ENCODE measurements at regions not wholly inside any gene's neighbourhood (a gene's known extent, or its start where the extent isn't known, plus 50 kb on each side); places are given as distances from the start of the nearest gene placed in this dataset.
"Not testable (repeated sequence)": the region's sequence is repeated elsewhere in the genome, so short reads cannot be mapped to it uniquely, and the experiment has no call there.

GRCh38 chr4:9024866-9025265 is 145.3 kb upstream of the FAM90A26 start:
- not testable (repeated sequence) for H3K4me1 ChIP-seq (ENCODE audit: control insufficient read depth, insufficient read depth, low read length); H3K9me3 ChIP-seq (ENCODE audit: control insufficient read depth, low read depth, low read length); H3K36me3 ChIP-seq (ENCODE audit: control insufficient read depth, insufficient read depth, low read length); H3K4me3 ChIP-seq (ENCODE audit: low read length); H3K27ac ChIP-seq (ENCODE audit: low read length); H3K27me3 ChIP-seq (ENCODE audit: control insufficient read depth, insufficient read depth, low read length); DNase-seq
- 86% methylated on average over 1 of the region's 3 CpGs for WGBS (ENCODE audit: insufficient coverage, low lambda C conversion rate)

DNA sequence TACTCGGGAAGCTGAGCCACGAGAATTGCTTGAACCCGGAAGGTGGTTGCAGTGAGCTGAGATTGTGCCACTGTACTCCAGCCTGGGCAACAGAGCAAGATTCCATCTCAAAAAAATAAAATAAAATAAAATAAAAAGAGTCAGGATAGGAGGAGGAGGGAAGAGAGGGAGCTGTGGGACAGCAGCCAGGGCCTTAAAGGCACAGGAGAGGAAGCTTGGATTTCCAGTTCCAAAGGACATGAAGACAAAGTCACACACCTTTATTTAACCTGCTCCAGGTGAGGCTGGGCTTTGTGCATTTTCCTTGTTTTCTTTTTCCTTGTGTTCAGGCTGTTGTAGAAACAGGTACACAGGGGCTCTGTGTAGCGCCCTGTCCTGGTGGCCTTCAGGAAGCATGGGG is 138.2 kb upstream of the HMX1 start:
- not testable (repeated sequence) for H3K27ac ChIP-seq (ENCODE audit: low read length)

DNA sequence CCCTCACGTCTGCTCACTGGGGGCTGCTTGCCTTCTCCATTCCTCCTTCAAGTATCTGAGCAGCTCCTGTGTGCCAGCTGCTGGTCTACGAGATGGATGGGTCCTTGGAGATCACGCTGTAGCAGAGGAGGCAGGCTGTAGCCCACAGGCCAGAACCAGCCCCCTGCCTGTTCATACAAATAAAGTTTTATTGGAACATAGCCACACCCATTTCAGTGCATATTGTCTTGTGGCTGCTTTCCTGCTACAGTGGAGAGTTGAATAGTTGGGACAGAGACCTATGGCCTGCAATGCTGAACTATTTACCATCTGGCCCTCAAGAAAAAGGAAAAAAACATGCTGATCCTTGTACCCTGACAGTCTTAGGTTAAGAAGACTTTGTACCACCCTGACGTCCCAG is 136.8 kb upstream of the HMX1 start:
- not testable (repeated sequence) for H3K27ac ChIP-seq (ENCODE audit: low read length); H3K36me3 ChIP-seq (ENCODE audit: control insufficient read depth, insufficient read depth, low read length); H3K27me3 ChIP-seq (ENCODE audit: control insufficient read depth, insufficient read depth, low read length); H3K9me3 ChIP-seq (ENCODE audit: control insufficient read depth, low read depth, low read length); H3K4me3 ChIP-seq (ENCODE audit: low read length); H3K4me1 ChIP-seq (ENCODE audit: control insufficient read depth, insufficient read depth, low read length); DNase-seq
- no CpG with 5 or more reads among the region's 4 CpGs for WGBS (ENCODE audit: insufficient coverage, low lambda C conversion rate)

More for the DNA sequence above, 138.2 kb upstream of the HMX1 start:
- H3K9me3 ChIP-seq (ENCODE audit: control insufficient read depth, low read depth, low read length); H3K36me3 ChIP-seq (ENCODE audit: control insufficient read depth, insufficient read depth, low read length); DNase-seq; H3K4me3 ChIP-seq (ENCODE audit: low read length); H3K27me3 ChIP-seq (ENCODE audit: control insufficient read depth, insufficient read depth, low read length); H3K4me1 ChIP-seq (ENCODE audit: control insufficient read depth, insufficient read depth, low read length): not testable (repeated sequence)
- WGBS (ENCODE audit: insufficient coverage, low lambda C conversion rate): 73% methylated on average over 2 of the region's 4 CpGs

GRCh38 chr4:9001153-9001552 is 129.5 kb upstream of the HMX1 start:
- no CpG with 5 or more reads among the region's 28 CpGs for WGBS (ENCODE audit: insufficient coverage, low lambda C conversion rate)
- not testable (repeated sequence) for H3K36me3 ChIP-seq (ENCODE audit: control insufficient read depth, insufficient read depth, low read length); H3K27me3 ChIP-seq (ENCODE audit: control insufficient read depth, insufficient read depth, low read length); H3K9me3 ChIP-seq (ENCODE audit: control insufficient read depth, low read depth, low read length); DNase-seq; H3K4me3 ChIP-seq (ENCODE audit: low read length); H3K4me1 ChIP-seq (ENCODE audit: control insufficient read depth, insufficient read depth, low read length); H3K27ac ChIP-seq (ENCODE audit: low read length)

- peak; percentile 12 to 45 for DNase-seq
- H3K27me3 ChIP-seq (ENCODE audit: control insufficient read depth, insufficient read depth, low read length); H3K36me3 ChIP-seq (ENCODE audit: control insufficient read depth, insufficient read depth, low read length); H3K4me3 ChIP-seq (ENCODE audit: low read length); H3K9me3 ChIP-seq (ENCODE audit: control insufficient read depth, low read depth, low read length); H3K27ac ChIP-seq (ENCODE audit: low read length); H3K4me1 ChIP-seq (ENCODE audit: control insufficient read depth, insufficient read depth, low read length): not testable (repeated sequence)
- WGBS (ENCODE audit: insufficient coverage, low lambda C conversion rate): no CpG with 5 or more reads among the region's 52 CpGs
Observed at GRCh38 chr4:9000505-9001001, 128.9 kb upstream of the HMX1 start.

DNA sequence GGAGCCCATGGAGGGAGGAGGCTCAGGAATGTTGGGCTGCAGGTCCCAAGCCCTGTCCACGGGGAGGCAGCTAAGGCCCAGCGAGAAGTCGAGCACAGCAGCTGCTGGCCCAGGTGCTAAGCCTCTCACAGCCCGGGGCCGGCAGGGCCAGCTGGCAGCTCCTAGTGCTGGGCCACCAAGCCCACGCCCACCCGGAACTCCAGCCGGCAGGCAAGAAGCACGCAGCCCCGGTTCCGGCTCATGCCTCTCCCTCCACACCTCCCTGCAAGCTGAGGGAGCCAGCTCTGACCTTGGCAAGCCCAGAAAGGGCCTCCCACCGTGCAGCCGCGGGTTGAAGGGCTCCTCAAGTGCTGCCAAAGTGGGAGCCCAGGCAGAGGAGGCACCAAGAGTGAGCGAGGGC is 121.3 kb upstream of the HMX1 start:
- not testable (repeated sequence) for DNase-seq; H3K36me3 ChIP-seq (ENCODE audit: control insufficient read depth, insufficient read depth, low read length); H3K27me3 ChIP-seq (ENCODE audit: control insufficient read depth, insufficient read depth, low read length); H3K9me3 ChIP-seq (ENCODE audit: control insufficient read depth, low read depth, low read length); H3K4me1 ChIP-seq (ENCODE audit: control insufficient read depth, insufficient read depth, low read length); H3K4me3 ChIP-seq (ENCODE audit: low read length); H3K27ac ChIP-seq (ENCODE audit: low read length)
- no CpG with 5 or more reads among the region's 15 CpGs for WGBS (ENCODE audit: insufficient coverage, low lambda C conversion rate)

- not testable (repeated sequence) for DNase-seq; H3K4me3 ChIP-seq (ENCODE audit: low read length); H3K4me1 ChIP-seq (ENCODE audit: control insufficient read depth, insufficient read depth, low read length); H3K36me3 ChIP-seq (ENCODE audit: control insufficient read depth, insufficient read depth, low read length); H3K9me3 ChIP-seq (ENCODE audit: control insufficient read depth, low read depth, low read length); H3K27me3 ChIP-seq (ENCODE audit: control insufficient read depth, insufficient read depth, low read length); H3K27ac ChIP-seq (ENCODE audit: low read length)
Observed at GRCh38 chr4:8991449-8991848, 119.8 kb upstream of the HMX1 start.

DNA sequence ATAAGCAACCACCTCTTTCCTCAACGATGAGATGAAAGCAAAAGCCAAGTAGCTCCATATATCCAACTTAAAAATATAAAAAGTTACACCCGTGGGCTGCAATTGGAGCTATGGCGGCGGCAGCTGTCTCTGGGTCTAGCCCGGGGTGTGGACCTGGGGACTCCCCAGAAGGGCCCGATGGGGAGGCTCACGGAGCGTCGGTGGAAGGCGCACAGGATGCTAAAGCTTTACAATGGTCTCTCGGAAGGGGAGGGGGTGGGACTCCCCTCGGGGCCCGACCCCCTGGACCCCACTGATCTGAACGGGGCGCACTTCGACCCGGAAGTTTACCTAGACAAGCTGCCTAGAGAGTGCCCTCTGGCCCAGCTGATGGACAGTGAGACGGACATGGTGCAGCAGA is 118.7 kb upstream of the HMX1 start:
- WGBS (ENCODE audit: insufficient coverage, low lambda C conversion rate): no CpG with 5 or more reads among the region's 18 CpGs
- H3K9me3 ChIP-seq (ENCODE audit: control insufficient read depth, low read depth, low read length); H3K4me3 ChIP-seq (ENCODE audit: low read length); H3K4me1 ChIP-seq (ENCODE audit: control insufficient read depth, insufficient read depth, low read length); H3K27ac ChIP-seq (ENCODE audit: low read length); H3K27me3 ChIP-seq (ENCODE audit: control insufficient read depth, insufficient read depth, low read length); H3K36me3 ChIP-seq (ENCODE audit: control insufficient read depth, insufficient read depth, low read length); DNase-seq: not testable (repeated sequence)

- H3K9me3 ChIP-seq (ENCODE audit: control insufficient read depth, low read depth, low read length); H3K4me1 ChIP-seq (ENCODE audit: control insufficient read depth, insufficient read depth, low read length); H3K4me3 ChIP-seq (ENCODE audit: low read length); H3K36me3 ChIP-seq (ENCODE audit: control insufficient read depth, insufficient read depth, low read length); DNase-seq; H3K27me3 ChIP-seq (ENCODE audit: control insufficient read depth, insufficient read depth, low read length); H3K27ac ChIP-seq (ENCODE audit: low read length): not testable (repeated sequence)
- 100% methylated on average over 5 of the region's 15 CpGs for WGBS (ENCODE audit: insufficient coverage, low lambda C conversion rate)
Observed at GRCh38 chr4:8985786-8986185, 114.1 kb upstream of the HMX1 start.

GRCh38 chr4:8984641-8985040 is 113.0 kb upstream of the HMX1 start:
- not testable (repeated sequence) for H3K27me3 ChIP-seq (ENCODE audit: control insufficient read depth, insufficient read depth, low read length); H3K4me3 ChIP-seq (ENCODE audit: low read length); H3K4me1 ChIP-seq (ENCODE audit: control insufficient read depth, insufficient read depth, low read length); DNase-seq; H3K27ac ChIP-seq (ENCODE audit: low read length); H3K9me3 ChIP-seq (ENCODE audit: control insufficient read depth, low read depth, low read length); H3K36me3 ChIP-seq (ENCODE audit: control insufficient read depth, insufficient read depth, low read length)
- 80% methylated on average over 1 of the region's 11 CpGs for WGBS (ENCODE audit: insufficient coverage, low lambda C conversion rate)

DNA sequence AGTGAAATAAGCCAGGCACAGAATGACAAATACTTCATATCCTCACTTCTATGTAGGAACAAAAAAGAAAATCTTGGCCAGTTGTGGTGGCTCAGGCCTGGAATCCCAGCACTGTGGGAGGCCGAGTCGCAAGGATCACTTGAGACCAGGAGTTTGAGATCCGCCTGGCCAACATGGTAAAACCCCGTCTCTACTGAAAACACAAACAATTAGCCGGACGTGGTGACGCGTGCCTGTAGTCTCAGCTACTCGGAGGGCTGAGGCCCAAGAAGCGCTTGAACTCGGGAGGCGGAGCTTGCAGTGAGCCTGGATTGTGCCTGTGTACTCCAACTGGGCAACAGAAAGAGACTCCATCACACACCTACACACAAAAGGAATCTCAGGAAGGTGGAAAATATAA is 112.3 kb upstream of the HMX1 start:
- not testable (repeated sequence) for H3K27ac ChIP-seq (ENCODE audit: low read length); H3K4me1 ChIP-seq (ENCODE audit: control insufficient read depth, insufficient read depth, low read length); H3K4me3 ChIP-seq (ENCODE audit: low read length); H3K9me3 ChIP-seq (ENCODE audit: control insufficient read depth, low read depth, low read length); H3K36me3 ChIP-seq (ENCODE audit: control insufficient read depth, insufficient read depth, low read length); H3K27me3 ChIP-seq (ENCODE audit: control insufficient read depth, insufficient read depth, low read length); DNase-seq
- WGBS (ENCODE audit: insufficient coverage, low lambda C conversion rate): no CpG with 5 or more reads among the region's 12 CpGs
